ENCODE measurements at regions not wholly inside any gene's neighbourhood (a gene's known extent, or its start where the extent isn't known, plus 50 kb on each side); places are given as distances from the start of the nearest gene placed in this dataset.

GRCh38 chr1:239976130-239976968 is 115.3 kb upstream of the FMN2 start:
- in situ Hi-C loops (cut with MboI), result no loop called here
- DNase-seq (ENCODE audit: extremely low read depth in 1 of 4, low spot score in 3 of 4), result peak; percentile 46 to 72 (median 68)
- no peaks in the 10 kb centered on the region for H3K79me2 ChIP-seq (ENCODE audit: control insufficient read depth, insufficient read depth, low read length)
- peak; percentile 77 for ATAC-seq
- H3K4me1 ChIP-seq (replicated peaks in 1 of 2; ENCODE audit: control insufficient read depth in 2 of 2, insufficient read depth in 2 of 2, low read length in 2 of 2), result no peaks in the 10 kb centered on the region
- no peak overlapping the region for H2AFZ ChIP-seq (ENCODE audit: low read depth, low read length)
- peak; percentile 87 for FAIRE-seq
- no peaks in the 10 kb centered on the region for H3K27me3 ChIP-seq (ENCODE audit: control insufficient read depth in 2 of 2, insufficient read depth in 2 of 2, low read length in 2 of 2)
- H3K9ac ChIP-seq (ENCODE audit: insufficient read depth in 1 of 2, low read depth in 2 of 2, low read length in 2 of 2), result no peak overlapping the region
- H3K4me3 ChIP-seq, result no peak overlapping the region
- POLR2A ChIA-PET, result no interaction called here
- CTCF ChIA-PET (ENCODE audit: low intra/inter-chr PET ratio), result interaction anchor here (0.6 to 1.5 kb wide), 2 partner anchors 25 to 1653 kb away, joined by 5 to 6 read pairs; no protein-coding TSS in a partner anchor
- BruUV-seq (replicated peaks), result no TSS peak
- no peaks in the 10 kb centered on the region for H4K20me1 ChIP-seq (replicated peaks; ENCODE audit: control insufficient read depth, insufficient read depth, low read length)
- no peaks in the 10 kb centered on the region for H3K36me3 ChIP-seq (ENCODE audit: control insufficient read depth, insufficient read depth, low read length)
- no peak overlapping the region for H3K27ac ChIP-seq (ENCODE audit: extremely low read depth, low read depth, low read length)
- H3K9me1 ChIP-seq (ENCODE audit: control insufficient read depth, insufficient read depth, low read length), result no peaks in the 10 kb centered on the region
- no peak overlapping the region for H3K4me2 ChIP-seq (ENCODE audit: insufficient read depth, low read length)
- intact Hi-C loops (cut with micrococcal nuclease), result loop anchor here (5.0 kb wide), 1 partner anchor 569 kb away; no protein-coding TSS in a partner anchor
- H3K9me3 ChIP-seq (replicated peaks; ENCODE audit: control insufficient read depth, insufficient read depth, low read depth, low read length), result no peaks in the 10 kb centered on the region; the same call in 1 of the 2 replicates
- 4% methylated on average over 5 of the region's 5 CpGs for WGBS (ENCODE audit: insufficient coverage, low coverage, missing lambda C conversion rate)
- TF ChIP-seq RAD21 (CRISPR knock-in tag; conservative IDR thresholded peaks at IDR 0.05 in 1 of 2, IDR thresholded peaks at IDR 0.05 in 1 of 2), result peak; percentile 63 to 78
- TF ChIP-seq CTCF (IDR thresholded peaks at IDR 0.05 in 2 of 3, conservative IDR thresholded peaks at IDR 0.05 in 1 of 3; ENCODE audit: insufficient read depth in 2 of 3, low read depth in 1 of 3, low read length in 3 of 3), result peak; percentile 64 to 89 (median 87)
- TF ChIP-seq SMC3 (conservative IDR thresholded peaks at IDR 0.05; ENCODE audit: insufficient read depth, low read depth, low read length), result peak; percentile 39; the same call in 1 of the 2 replicates
- TF ChIP-seq DEAF1 (CRISPR knock-in tag; IDR thresholded peaks at IDR 0.05), result peak; percentile 37; the same call in 1 of the 2 replicates
- TF ChIP-seq KLF16 (IDR thresholded peaks at IDR 0.05), result 0 out of 2 replicates have a peak, but pooled peaks have one; percentile 36
- TF ChIP-seq ESRRB (CRISPR knock-in tag; IDR thresholded peaks at IDR 0.05; ENCODE audit: borderline replicate concordance), result no peak
- no peak for TF ChIP-seq SMARCC2 (IDR thresholded peaks at IDR 0.05; ENCODE audit: low read depth)
- TF ChIP-seq TAF1 (IDR thresholded peaks at IDR 0.05; ENCODE audit: control insufficient read depth, extremely low read depth, insufficient read depth, low read length, severe bottlenecking), result no peak
- no peak for TF ChIP-seq PCBP1 (IDR thresholded peaks at IDR 0.05; ENCODE audit: low read depth, low read length, poor library complexity, severe bottlenecking)
- no peak for TF ChIP-seq ZFP91 (CRISPR knock-in tag; IDR thresholded peaks at IDR 0.05)

Measured in K562 (cell line).